HL-60 (cell line): ENCODE measurements at regions not wholly inside any gene's neighbourhood (a gene's known extent, or its start where the extent isn't known, plus 50 kb on each side); places are given as distances from the start of the nearest gene placed in this dataset.

ENCODE experiments used
- DNase-seq, 2 experiments: peaks; one replicate each; pipeline ENCODE4 v3.0.0-alpha.2; 2010 to 2020; ENCODE audit warnings: low read depth in 1 of 2, low spot score in 1 of 2
- H3K27ac ChIP-seq: fragments of 250-450 bp; sonication (Bioruptor Pico); replicated peaks from 2 replicates; pipeline ENCODE4 v1.5.1; 2020; ENCODE audit warnings: mild to moderate bottlenecking, moderate library complexity
- H3K27me3 ChIP-seq: fragments of 250-450 bp; sonication (Bioruptor Pico); 2 replicates; pipeline ENCODE4 v1.5.1; 2021; ENCODE audit warnings: mild to moderate bottlenecking, moderate library complexity; ENCODE audit not compliant: insufficient read depth, poor library complexity, severe bottlenecking
- H3K4me3 ChIP-seq: replicated peaks from 2 replicates; pipeline ENCODE4 v1.5.1; 2011; ENCODE audit warnings: mild to moderate bottlenecking, control low read depth, low read length; ENCODE audit not compliant: insufficient read depth
- GABPA ChIP-seq: IDR thresholded peaks from 2 replicates; pipeline ENCODE4 v1.6.1; 2012; ENCODE audit warnings: low read depth
- POLR2AphosphoS5 ChIP-seq: IDR thresholded peaks from 2 replicates; pipeline ENCODE4 v1.6.1; 2012; ENCODE audit warnings: low read depth
- SPI1 ChIP-seq: IDR thresholded peaks from 2 replicates; pipeline ENCODE4 v1.6.1; 2012; ENCODE audit warnings: low read depth, mild to moderate bottlenecking, borderline replicate concordance
- TF ChIP-seq, protein P1 (sequence below): IDR thresholded peaks from one replicate; pipeline ENCODE4 v1.5.1; 2011; ENCODE audit warnings: low read length, control low read depth, inconsistent platforms; ENCODE audit not compliant: insufficient read depth
- TF ChIP-seq, protein P2 (sequence below): IDR thresholded peaks from 2 replicates; pipeline ENCODE4 v1.6.1; 2012; ENCODE audit warnings: low read depth; ENCODE audit not compliant: insufficient replicate concordance

DNA sequence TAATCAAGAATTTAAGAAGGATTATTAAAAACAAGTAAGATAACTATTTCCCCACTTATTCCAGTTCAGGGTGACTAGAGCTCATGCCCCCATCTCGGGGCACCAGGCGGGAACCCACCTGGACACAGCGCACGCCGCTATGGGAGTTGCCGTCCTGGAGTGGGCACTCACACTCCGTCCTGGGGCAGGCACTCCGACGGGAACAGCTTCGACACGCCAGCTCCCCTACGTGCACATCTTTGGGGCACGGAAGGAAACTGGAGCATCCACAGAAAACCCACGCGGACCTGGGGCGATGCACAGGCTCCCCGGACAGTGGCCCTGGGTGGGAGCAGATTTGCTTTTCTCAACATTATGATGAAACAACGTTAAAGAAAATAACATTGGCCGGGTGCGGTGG, 52.0 kb upstream of the GATA5 start:
- Histone ChIP-seq H3K27me3 (peaks cover 22% of the 10 kb centered on the region), H3K4me3 (no peak overlapping the region), H3K27ac (no peak overlapping the region)
- DNase-seq, result no peak
- TF ChIP-seq POLR2AphosphoS5 (no peak), SPI1 (no peak)
- TF ChIP-seq, protein P1, sequence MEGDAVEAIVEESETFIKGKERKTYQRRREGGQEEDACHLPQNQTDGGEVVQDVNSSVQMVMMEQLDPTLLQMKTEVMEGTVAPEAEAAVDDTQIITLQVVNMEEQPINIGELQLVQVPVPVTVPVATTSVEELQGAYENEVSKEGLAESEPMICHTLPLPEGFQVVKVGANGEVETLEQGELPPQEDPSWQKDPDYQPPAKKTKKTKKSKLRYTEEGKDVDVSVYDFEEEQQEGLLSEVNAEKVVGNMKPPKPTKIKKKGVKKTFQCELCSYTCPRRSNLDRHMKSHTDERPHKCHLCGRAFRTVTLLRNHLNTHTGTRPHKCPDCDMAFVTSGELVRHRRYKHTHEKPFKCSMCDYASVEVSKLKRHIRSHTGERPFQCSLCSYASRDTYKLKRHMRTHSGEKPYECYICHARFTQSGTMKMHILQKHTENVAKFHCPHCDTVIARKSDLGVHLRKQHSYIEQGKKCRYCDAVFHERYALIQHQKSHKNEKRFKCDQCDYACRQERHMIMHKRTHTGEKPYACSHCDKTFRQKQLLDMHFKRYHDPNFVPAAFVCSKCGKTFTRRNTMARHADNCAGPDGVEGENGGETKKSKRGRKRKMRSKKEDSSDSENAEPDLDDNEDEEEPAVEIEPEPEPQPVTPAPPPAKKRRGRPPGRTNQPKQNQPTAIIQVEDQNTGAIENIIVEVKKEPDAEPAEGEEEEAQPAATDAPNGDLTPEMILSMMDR, result no peak

DNA sequence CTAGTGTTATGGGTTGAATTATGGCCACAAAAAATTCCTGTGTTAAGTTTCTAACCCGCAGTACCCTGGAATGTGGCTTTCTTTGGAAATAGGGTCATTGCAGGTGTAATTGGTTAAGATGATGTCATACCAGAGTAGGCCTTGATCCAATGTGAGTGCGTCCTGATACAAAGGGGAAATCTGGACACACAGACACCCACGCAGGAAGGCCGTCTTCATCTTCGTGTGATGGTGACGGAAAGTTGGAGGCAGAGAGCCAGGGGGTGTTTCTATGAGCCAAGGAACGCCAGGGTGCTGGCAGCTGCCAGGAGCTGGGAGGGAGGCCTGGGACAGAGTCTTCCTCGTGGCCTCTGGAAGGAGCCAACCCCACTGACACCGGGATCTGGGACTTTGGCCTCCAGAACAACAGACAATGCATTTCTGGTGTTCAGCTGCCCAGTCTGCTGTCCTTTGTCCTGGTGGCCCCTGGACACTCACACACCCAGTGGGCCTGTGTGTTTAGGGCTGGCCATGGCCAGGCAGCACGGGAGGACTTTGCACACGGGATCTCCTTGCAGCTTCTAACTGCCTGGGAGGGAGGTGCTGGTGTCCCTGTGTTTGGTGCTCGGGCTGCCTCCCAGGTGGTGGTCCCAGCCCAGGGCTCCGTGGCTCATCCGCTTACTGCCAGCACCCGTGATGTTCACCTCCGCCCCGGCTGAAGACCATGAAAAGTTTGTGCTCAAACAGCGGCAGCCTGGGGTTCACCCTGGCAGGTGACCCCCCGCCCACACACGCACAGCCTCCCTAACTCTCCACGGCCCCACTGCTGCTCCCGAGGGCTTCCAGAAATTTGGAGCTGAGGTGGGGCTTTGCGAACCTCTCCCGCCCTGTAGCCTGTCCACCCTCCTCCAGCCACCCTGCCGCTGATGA, 53.4 kb upstream of the GATA5 start:
- no peak for TF ChIP-seq POLR2AphosphoS5
- TF ChIP-seq, protein P1, result no peak
- no peak for TF ChIP-seq GABPA
- TF ChIP-seq, protein P2, sequence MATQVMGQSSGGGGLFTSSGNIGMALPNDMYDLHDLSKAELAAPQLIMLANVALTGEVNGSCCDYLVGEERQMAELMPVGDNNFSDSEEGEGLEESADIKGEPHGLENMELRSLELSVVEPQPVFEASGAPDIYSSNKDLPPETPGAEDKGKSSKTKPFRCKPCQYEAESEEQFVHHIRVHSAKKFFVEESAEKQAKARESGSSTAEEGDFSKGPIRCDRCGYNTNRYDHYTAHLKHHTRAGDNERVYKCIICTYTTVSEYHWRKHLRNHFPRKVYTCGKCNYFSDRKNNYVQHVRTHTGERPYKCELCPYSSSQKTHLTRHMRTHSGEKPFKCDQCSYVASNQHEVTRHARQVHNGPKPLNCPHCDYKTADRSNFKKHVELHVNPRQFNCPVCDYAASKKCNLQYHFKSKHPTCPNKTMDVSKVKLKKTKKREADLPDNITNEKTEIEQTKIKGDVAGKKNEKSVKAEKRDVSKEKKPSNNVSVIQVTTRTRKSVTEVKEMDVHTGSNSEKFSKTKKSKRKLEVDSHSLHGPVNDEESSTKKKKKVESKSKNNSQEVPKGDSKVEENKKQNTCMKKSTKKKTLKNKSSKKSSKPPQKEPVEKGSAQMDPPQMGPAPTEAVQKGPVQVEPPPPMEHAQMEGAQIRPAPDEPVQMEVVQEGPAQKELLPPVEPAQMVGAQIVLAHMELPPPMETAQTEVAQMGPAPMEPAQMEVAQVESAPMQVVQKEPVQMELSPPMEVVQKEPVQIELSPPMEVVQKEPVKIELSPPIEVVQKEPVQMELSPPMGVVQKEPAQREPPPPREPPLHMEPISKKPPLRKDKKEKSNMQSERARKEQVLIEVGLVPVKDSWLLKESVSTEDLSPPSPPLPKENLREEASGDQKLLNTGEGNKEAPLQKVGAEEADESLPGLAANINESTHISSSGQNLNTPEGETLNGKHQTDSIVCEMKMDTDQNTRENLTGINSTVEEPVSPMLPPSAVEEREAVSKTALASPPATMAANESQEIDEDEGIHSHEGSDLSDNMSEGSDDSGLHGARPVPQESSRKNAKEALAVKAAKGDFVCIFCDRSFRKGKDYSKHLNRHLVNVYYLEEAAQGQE, result no peak
- TF ChIP-seq SPI1, result no peak
- no peak for DNase-seq
- Histone ChIP-seq H3K4me3 (no peak overlapping the region), H3K27me3 (peaks cover 16% of the 10 kb centered on the region), H3K27ac (no peak overlapping the region)

DNA sequence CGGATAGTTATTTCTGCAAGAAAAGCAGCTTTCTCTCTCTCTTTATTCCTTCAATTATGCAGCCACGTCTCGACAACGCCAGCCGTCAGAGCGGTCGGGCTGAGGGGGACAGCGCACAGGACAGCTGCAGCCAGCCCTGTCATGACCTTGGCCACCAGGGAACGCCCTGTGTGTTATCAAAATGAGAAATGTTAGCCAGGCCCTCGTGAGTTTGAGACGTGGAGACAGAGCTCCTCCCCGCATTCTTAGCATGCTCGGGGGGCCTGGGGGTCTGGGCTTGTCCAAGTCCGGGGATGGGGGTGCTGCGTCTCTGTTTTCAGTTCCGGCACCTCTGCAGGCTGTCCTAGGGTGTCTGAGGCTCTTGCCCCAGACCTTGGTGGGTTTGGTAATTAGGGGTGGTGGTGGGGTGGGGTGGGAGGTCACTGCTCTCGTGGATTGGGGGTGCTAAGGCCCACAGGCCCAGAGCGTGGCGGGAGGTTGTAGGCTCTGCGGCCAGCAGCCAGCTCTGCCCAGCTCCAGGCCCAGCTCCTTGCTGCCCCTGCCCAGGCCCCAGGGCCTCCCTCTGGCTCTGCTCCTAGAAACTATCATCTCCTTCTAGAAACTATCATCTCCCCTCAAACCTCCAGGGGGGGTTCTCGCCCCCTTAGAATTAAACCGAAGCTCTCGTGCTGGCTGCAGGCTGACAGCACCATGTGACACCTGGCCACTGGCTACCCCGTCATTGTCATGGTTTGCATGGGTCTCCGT, 54.3 kb upstream of the GATA5 start:
- DNase-seq, result no peak
- peaks cover 15% of the 10 kb centered on the region for H3K27me3 ChIP-seq
- TF ChIP-seq GABPA (no peak), SPI1 (no peak)
- H3K4me3 ChIP-seq, result no peak overlapping the region
- no peak overlapping the region for H3K27ac ChIP-seq

DNA sequence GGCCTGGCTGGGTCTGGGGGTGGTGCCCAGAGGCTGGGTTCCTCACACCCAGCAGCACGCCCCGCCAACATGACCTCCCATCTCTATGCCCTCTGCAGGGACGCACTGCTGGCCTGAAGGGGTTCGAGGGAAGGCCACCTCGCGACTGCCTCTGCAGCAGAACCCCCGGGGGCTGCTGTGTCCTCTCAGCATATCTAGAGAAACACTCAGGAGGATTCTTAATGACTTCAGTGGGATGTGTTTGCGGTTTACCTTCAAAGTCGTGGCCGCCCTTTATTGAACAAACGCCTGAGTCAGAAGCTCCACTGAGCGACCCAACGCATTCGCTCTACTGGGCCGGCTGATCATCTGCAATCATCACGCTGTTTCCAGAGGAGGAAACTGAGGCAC, 54.8 kb upstream of the GATA5 start:
- Histone ChIP-seq H3K27ac (no peak overlapping the region), H3K4me3 (no peak overlapping the region), H3K27me3 (peaks cover 16% of the 10 kb centered on the region)
- TF ChIP-seq GABPA (no peak), POLR2AphosphoS5 (no peak), SPI1 (no peak)
- TF ChIP-seq, protein P2, result no peak
- TF ChIP-seq, protein P1, result no peak
- DNase-seq, result no peak
